GM23338 (cell line): ENCODE measurements at regions not wholly inside any gene's neighbourhood (a gene's known extent, or its start where the extent isn't known, plus 50 kb on each side); places are given as distances from the start of the nearest gene placed in this dataset.

Experiments
- ATAC-seq: fragments of 200-7000 bp; cut with Tn5 transposase; 3 replicates; pipeline ENCODE4 v1.9.1; 2020
- DNase-seq: peaks from one replicate; pipeline ENCODE4 v3.0.0-alpha.2; 2015; ENCODE audit warnings: low spot score
- H2AFZ ChIP-seq: fragments of 200-600 bp; sonication (generic); 2 replicates; pipeline ENCODE4 v1.8.0; 2016; ENCODE audit warnings: antibody characterized with exemption, mild to moderate bottlenecking, moderate library complexity
- H3F3A ChIP-seq: fragments of 200-600 bp; sonication (generic); replicated peaks from 2 replicates; pipeline ENCODE4 v1.8.0; 2017; ENCODE audit warnings: antibody characterized with exemption, mixed run types, low read depth
- H3K27ac ChIP-seq: fragments of 200-600 bp; sonication (generic); 2 replicates; pipeline ENCODE4 v1.6.1; 2016; ENCODE audit warnings: low read depth
- H3K27me3 ChIP-seq: fragments of 200-600 bp; sonication (generic); 2 replicates; pipeline ENCODE4 v1.8.0; 2016; ENCODE audit warnings: mild to moderate bottlenecking, mixed run types, moderate library complexity; ENCODE audit not compliant: insufficient read depth
- H3K36me3 ChIP-seq: fragments of 200-600 bp; sonication (generic); 2 replicates; pipeline ENCODE4 v1.8.0; 2016; ENCODE audit warnings: mild to moderate bottlenecking; ENCODE audit not compliant: insufficient read depth
- H3K4me1 ChIP-seq: fragments of 200-600 bp; sonication (generic); 2 replicates; pipeline ENCODE4 v1.8.0; 2016; ENCODE audit warnings: mild to moderate bottlenecking, moderate library complexity; ENCODE audit not compliant: insufficient read depth
- H3K4me2 ChIP-seq: fragments of 200-600 bp; sonication (generic); 2 replicates; pipeline ENCODE4 v1.7.1; 2017; ENCODE audit warnings: mixed run types
- H3K4me3 ChIP-seq: fragments of 200-600 bp; sonication (generic); 2 replicates; pipeline ENCODE4 v1.6.1; 2016; ENCODE audit warnings: mixed run types
- H3K79me2 ChIP-seq: fragments of 200-600 bp; sonication (generic); replicated peaks from 2 replicates; pipeline ENCODE4 v1.8.0; 2017; ENCODE audit warnings: mild to moderate bottlenecking; ENCODE audit not compliant: insufficient read depth
- H3K9me2 ChIP-seq: fragments of 200-600 bp; sonication (generic); 2 replicates; pipeline ENCODE4 v1.8.0; 2017; ENCODE audit not compliant: insufficient read depth
- H4K20me1 ChIP-seq: fragments of 200-600 bp; sonication (generic); replicated peaks from 2 replicates; pipeline ENCODE4 v1.8.0; 2017; ENCODE audit warnings: mild to moderate bottlenecking; ENCODE audit not compliant: insufficient read depth
- H3K27ac Mint-ChIP-seq: 2 replicates; pipeline ENCODE4 v1.8.0; 2020; ENCODE audit warnings: inconsistent platforms, mild to moderate bottlenecking, moderate library complexity, mixed read lengths
- H3K27me3 Mint-ChIP-seq: 3 replicates; pipeline ENCODE4 v1.8.0; 2022; ENCODE audit warnings: low read depth, mild to moderate bottlenecking, moderate library complexity, mixed read lengths, inconsistent platforms; ENCODE audit not compliant: insufficient read depth, poor library complexity
- H3K36me3 Mint-ChIP-seq: 3 replicates; pipeline ENCODE4 v1.8.0; 2021; ENCODE audit warnings: low read depth, mild to moderate bottlenecking, inconsistent platforms, moderate library complexity, mixed read lengths
- H3K4me1 Mint-ChIP-seq: 3 replicates; pipeline ENCODE4 v1.8.0; 2020; ENCODE audit warnings: mild to moderate bottlenecking, inconsistent platforms, mixed read lengths
- H3K4me3 Mint-ChIP-seq: 3 replicates; pipeline ENCODE4 v1.8.0; 2021; ENCODE audit warnings: moderate library complexity, mild to moderate bottlenecking, inconsistent platforms, mixed read lengths
- H3K9me3 Mint-ChIP-seq: 3 replicates; pipeline ENCODE4 v1.8.0; 2020; ENCODE audit warnings: moderate library complexity, mild to moderate bottlenecking, inconsistent platforms, mixed read lengths
- CREB1 ChIP-seq: fragments of 250-450 bp; sonication (Bioruptor Pico); IDR thresholded peaks from 2 replicates; pipeline ENCODE4 v1.5.0; 2020; ENCODE audit warnings: low read depth, mild to moderate bottlenecking, moderate library complexity
- CTCF ChIP-seq, 2 experiments: fragments of 200-600 bp in 1 of 2; sonication (generic) in 1 of 2; conservative IDR thresholded peaks; 2 replicates each; pipeline versions ENCODE4 v1.5.1 to v1.6.1; 2016 to 2017; ENCODE audit warnings: antibody characterized with exemption in 2 of 2, low read depth in 2 of 2, mild to moderate bottlenecking in 2 of 2, moderate library complexity in 1 of 2
- EZH2 ChIP-seq: fragments of 200-600 bp; sonication (generic); IDR thresholded peaks from one replicate; pipeline ENCODE4 v1.8.0; 2017; ENCODE audit warnings: antibody characterized with exemption, mild to moderate bottlenecking, low read depth; ENCODE audit not compliant: unreplicated experiment
- EZH2phosphoT487 ChIP-seq: fragments of 200-600 bp; sonication (generic); IDR thresholded peaks from one replicate; pipeline ENCODE4 v1.8.1; 2018; ENCODE audit warnings: antibody characterized with exemption; ENCODE audit not compliant: unreplicated experiment
- JUNB ChIP-seq: IDR thresholded peaks from one replicate; pipeline ENCODE4 v1.6.1; 2016; ENCODE audit warnings: antibody characterized with exemption; ENCODE audit not compliant: unreplicated experiment
- NANOG ChIP-seq: IDR thresholded peaks from 2 replicates; pipeline ENCODE4 v1.6.1; 2016; ENCODE audit warnings: antibody characterized with exemption, borderline replicate concordance
- REST ChIP-seq: IDR thresholded peaks from one replicate; pipeline ENCODE4 v1.6.1; 2018; ENCODE audit warnings: antibody characterized with exemption; ENCODE audit not compliant: unreplicated experiment
- STAT1 ChIP-seq: IDR thresholded peaks from one replicate; pipeline ENCODE4 v1.6.1; 2016; ENCODE audit warnings: antibody characterized with exemption; ENCODE audit not compliant: unreplicated experiment
- TF ChIP-seq, protein P1 (sequence below): fragments of 250-450 bp; sonication (Bioruptor Pico); IDR thresholded peaks from 2 replicates; pipeline ENCODE4 v1.5.0; 2020; ENCODE audit warnings: mild to moderate bottlenecking, moderate library complexity
- TF ChIP-seq, protein P2 (sequence below): IDR thresholded peaks from 2 replicates; pipeline ENCODE4 v1.6.1; 2016; ENCODE audit warnings: antibody characterized with exemption

DNA sequence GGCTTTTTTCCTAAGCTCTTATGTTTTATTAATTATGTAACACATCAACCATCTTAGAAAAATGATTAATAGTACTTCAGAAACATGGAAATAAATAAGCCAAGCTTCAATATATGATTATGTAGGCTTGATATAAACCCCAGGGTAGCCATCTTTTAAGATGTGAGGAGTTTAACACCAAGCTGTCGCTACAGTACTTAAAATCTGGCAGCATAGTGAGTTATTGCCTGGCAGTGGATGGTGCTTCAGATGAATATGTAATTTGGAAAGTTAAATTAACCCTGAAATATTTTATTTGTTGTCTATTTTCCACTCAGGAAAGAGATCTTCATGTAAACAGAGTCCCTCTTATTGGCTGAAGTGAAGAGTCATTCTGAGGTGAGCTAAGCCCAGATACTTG lies 339.0 kb upstream of the ZFP64 start:
- no peaks in the 10 kb centered on the region for H3F3A ChIP-seq

More for the DNA sequence above, 339.0 kb upstream of the ZFP64 start:
- TF ChIP-seq CREB1 (CRISPR knock-in tag) (no peak), JUNB (no peak), EZH2phosphoT487 (no peak), NANOG (no peak), STAT1 (no peak), REST (no peak), CTCF (conservative IDR thresholded peaks at IDR 0.05; ENCODE audit: low read depth in 2 of 2) (no peak), EZH2 (no peak)
- TF ChIP-seq, protein P1, sequence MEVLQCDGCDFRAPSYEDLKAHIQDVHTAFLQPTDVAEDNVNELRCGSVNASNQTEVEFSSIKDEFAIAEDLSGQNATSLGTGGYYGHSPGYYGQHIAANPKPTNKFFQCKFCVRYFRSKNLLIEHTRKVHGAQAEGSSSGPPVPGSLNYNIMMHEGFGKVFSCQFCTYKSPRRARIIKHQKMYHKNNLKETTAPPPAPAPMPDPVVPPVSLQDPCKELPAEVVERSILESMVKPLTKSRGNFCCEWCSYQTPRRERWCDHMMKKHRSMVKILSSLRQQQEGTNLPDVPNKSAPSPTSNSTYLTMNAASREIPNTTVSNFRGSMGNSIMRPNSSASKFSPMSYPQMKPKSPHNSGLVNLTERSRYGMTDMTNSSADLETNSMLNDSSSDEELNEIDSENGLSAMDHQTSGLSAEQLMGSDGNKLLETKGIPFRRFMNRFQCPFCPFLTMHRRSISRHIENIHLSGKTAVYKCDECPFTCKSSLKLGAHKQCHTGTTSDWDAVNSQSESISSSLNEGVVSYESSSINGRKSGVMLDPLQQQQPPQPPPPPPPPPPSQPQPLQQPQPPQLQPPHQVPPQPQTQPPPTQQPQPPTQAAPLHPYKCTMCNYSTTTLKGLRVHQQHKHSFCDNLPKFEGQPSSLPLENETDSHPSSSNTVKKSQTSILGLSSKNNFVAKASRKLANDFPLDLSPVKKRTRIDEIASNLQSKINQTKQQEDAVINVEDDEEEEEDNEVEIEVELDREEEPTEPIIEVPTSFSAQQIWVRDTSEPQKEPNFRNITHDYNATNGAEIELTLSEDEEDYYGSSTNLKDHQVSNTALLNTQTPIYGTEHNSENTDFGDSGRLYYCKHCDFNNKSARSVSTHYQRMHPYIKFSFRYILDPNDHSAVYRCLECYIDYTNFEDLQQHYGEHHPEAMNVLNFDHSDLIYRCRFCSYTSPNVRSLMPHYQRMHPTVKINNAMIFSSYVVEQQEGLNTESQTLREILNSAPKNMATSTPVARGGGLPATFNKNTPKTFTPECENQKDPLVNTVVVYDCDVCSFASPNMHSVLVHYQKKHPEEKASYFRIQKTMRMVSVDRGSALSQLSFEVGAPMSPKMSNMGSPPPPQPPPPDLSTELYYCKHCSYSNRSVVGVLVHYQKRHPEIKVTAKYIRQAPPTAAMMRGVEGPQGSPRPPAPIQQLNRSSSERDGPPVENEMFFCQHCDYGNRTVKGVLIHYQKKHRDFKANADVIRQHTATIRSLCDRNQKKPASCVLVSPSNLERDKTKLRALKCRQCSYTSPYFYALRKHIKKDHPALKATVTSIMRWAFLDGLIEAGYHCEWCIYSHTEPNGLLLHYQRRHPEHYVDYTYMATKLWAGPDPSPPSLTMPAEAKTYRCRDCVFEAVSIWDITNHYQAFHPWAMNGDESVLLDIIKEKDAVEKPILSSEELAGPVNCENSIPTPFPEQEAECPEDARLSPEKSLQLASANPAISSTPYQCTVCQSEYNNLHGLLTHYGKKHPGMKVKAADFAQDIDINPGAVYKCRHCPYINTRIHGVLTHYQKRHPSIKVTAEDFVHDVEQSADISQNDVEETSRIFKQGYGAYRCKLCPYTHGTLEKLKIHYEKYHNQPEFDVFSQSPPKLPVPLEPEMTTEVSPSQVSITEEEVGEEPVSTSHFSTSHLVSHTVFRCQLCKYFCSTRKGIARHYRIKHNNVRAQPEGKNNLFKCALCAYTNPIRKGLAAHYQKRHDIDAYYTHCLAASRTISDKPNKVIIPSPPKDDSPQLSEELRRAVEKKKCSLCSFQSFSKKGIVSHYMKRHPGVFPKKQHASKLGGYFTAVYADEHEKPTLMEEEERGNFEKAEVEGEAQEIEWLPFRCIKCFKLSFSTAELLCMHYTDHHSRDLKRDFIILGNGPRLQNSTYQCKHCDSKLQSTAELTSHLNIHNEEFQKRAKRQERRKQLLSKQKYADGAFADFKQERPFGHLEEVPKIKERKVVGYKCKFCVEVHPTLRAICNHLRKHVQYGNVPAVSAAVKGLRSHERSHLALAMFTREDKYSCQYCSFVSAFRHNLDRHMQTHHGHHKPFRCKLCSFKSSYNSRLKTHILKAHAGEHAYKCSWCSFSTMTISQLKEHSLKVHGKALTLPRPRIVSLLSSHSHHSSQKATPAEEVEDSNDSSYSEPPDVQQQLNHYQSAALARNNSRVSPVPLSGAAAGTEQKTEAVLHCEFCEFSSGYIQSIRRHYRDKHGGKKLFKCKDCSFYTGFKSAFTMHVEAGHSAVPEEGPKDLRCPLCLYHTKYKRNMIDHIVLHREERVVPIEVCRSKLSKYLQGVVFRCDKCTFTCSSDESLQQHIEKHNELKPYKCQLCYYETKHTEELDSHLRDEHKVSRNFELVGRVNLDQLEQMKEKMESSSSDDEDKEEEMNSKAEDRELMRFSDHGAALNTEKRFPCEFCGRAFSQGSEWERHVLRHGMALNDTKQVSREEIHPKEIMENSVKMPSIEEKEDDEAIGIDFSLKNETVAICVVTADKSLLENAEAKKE (CRISPR knock-in tag), result no peak
- TF ChIP-seq, protein P2, sequence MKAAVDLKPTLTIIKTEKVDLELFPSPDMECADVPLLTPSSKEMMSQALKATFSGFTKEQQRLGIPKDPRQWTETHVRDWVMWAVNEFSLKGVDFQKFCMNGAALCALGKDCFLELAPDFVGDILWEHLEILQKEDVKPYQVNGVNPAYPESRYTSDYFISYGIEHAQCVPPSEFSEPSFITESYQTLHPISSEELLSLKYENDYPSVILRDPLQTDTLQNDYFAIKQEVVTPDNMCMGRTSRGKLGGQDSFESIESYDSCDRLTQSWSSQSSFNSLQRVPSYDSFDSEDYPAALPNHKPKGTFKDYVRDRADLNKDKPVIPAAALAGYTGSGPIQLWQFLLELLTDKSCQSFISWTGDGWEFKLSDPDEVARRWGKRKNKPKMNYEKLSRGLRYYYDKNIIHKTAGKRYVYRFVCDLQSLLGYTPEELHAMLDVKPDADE, result no peak
- peaks cover 4% of the 10 kb centered on the region; the same call in 1 of the 2 replicates for H3K9me2 ChIP-seq
- Mint-ChIP-seq H3K27me3 (no peaks in the 10 kb centered on the region), H3K27ac (no peak overlapping the region), H3K36me3 (no peaks in the 10 kb centered on the region), H3K4me1 (peaks cover 2% of the 10 kb centered on the region; the same call in 1 of the 3 replicates), H3K4me3 (no peak overlapping the region), H3K9me3 (peaks cover 4% of the 10 kb centered on the region)
- no peak overlapping the region for H2AFZ ChIP-seq
- no peak overlapping the region for H3K4me2 ChIP-seq
- peaks cover 7% of the 10 kb centered on the region; the same call in 1 of the 2 replicates for H3K4me1 ChIP-seq
- no peaks in the 10 kb centered on the region for H3K36me3 ChIP-seq
- DNase-seq (no peak), ATAC-seq (no peak)
- no peaks in the 10 kb centered on the region for H3K79me2 ChIP-seq
- H3K4me3 ChIP-seq, result no peak overlapping the region
- no peaks in the 10 kb centered on the region for H4K20me1 ChIP-seq
- H3K27ac ChIP-seq, result no peak overlapping the region
- H3K27me3 ChIP-seq, result no peaks in the 10 kb centered on the region
